Prostate gland (tissue), 2 donors: ENCODE measurements at regions not wholly inside any gene's neighbourhood (a gene's known extent, or its start where the extent isn't known, plus 50 kb on each side); places are given as distances from the start of the nearest gene placed in this dataset.

ENCODE experiments used
- DNase-seq: peaks from one replicate; pipeline ENCODE4 v3.0.0-alpha.2; 2019; ENCODE audit warnings: low spot score
- H3K27ac ChIP-seq, 2 donors: fragments of 200-600 bp; sonication (generic); 2 replicates each; pipeline ENCODE4 v1.5.1; 2017 to 2019
- H3K27me3 ChIP-seq: fragments of 200-600 bp; sonication (generic); replicated peaks from 2 replicates; pipeline ENCODE4 v1.5.1; 2019; ENCODE audit not compliant: insufficient read depth
- H3K36me3 ChIP-seq, 2 donors: fragments of 200-600 bp; sonication (generic); 1 replicate in 1 of 2; 2 replicates in 1 of 2; pipeline versions ENCODE4 v1.5.1 to v1.8.1; 2017 to 2019
- H3K4me1 ChIP-seq: fragments of 200-600 bp; sonication (generic); replicated peaks from 2 replicates; pipeline ENCODE4 v1.5.1; 2019
- H3K4me3 ChIP-seq, 2 donors: fragments of 200-600 bp; sonication (generic); 2 replicates each; pipeline ENCODE4 v1.5.1; 2017 to 2019
- H3K9me3 ChIP-seq: fragments of 200-600 bp; sonication (generic); 2 replicates; pipeline ENCODE4 v1.5.1; 2017
- POLR2A ChIP-seq: fragments of 450-650 bp; IDR thresholded peaks from one replicate; pipeline ENCODE4 v1.6.1; 2016; ENCODE audit warnings: antibody characterized with exemption, mild to moderate bottlenecking
- POLR2AphosphoS5 ChIP-seq: sonication (generic); formaldehyde crosslinking; IDR thresholded peaks from one replicate; pipeline ENCODE4 v1.6.1; 2017; ENCODE audit warnings: antibody characterized with exemption
- WGBS: methylation state at CpG from one replicate; pipeline ENCODE4 v1.1.5; 2018; 5-methylcytosine and 5-hydroxymethylcytosine counted together
- intact Hi-C: fragments of 100-400 bp; cut with DNase I; formaldehyde crosslinking; loops from one replicate; pipeline ENCODE4 v1.14.2; 2022
- TF ChIP-seq, protein P1 (sequence below), 4 experiments: fragments of 200-600 bp in 2 of 4; fragments of 450-650 bp in 2 of 4; sonication (generic) in 2 of 4; IDR thresholded peaks; 1 replicate in 3 of 4; 2 replicates in 1 of 4; pipeline ENCODE4 v1.5.1; 2016 to 2019; ENCODE audit warnings: antibody characterized with exemption in 4 of 4, mild to moderate bottlenecking in 2 of 4, moderate library complexity in 2 of 4

- Histone ChIP-seq H3K27me3 (no peaks in the 10 kb centered on the region), H3K36me3 (no peaks in the 10 kb centered on the region), H3K4me3 (no peak overlapping the region), H3K4me1 (no peaks in the 10 kb centered on the region), H3K9me3 (no peaks in the 10 kb centered on the region), H3K27ac (no peak overlapping the region)
- WGBS = 37% methylated on average over 6 of the region's 6 CpGs
- no peak for TF ChIP-seq POLR2AphosphoS5
- no peak for TF ChIP-seq POLR2A
- TF ChIP-seq, protein P1, sequence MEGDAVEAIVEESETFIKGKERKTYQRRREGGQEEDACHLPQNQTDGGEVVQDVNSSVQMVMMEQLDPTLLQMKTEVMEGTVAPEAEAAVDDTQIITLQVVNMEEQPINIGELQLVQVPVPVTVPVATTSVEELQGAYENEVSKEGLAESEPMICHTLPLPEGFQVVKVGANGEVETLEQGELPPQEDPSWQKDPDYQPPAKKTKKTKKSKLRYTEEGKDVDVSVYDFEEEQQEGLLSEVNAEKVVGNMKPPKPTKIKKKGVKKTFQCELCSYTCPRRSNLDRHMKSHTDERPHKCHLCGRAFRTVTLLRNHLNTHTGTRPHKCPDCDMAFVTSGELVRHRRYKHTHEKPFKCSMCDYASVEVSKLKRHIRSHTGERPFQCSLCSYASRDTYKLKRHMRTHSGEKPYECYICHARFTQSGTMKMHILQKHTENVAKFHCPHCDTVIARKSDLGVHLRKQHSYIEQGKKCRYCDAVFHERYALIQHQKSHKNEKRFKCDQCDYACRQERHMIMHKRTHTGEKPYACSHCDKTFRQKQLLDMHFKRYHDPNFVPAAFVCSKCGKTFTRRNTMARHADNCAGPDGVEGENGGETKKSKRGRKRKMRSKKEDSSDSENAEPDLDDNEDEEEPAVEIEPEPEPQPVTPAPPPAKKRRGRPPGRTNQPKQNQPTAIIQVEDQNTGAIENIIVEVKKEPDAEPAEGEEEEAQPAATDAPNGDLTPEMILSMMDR (IDR thresholded peaks at IDR 0.05) = no peak
- no peak for DNase-seq
- intact Hi-C loops = no loop called here
Measured at GRCh38 chr16:54748611-54749190, 182.0 kb upstream of the IRX5 start.

DNA sequence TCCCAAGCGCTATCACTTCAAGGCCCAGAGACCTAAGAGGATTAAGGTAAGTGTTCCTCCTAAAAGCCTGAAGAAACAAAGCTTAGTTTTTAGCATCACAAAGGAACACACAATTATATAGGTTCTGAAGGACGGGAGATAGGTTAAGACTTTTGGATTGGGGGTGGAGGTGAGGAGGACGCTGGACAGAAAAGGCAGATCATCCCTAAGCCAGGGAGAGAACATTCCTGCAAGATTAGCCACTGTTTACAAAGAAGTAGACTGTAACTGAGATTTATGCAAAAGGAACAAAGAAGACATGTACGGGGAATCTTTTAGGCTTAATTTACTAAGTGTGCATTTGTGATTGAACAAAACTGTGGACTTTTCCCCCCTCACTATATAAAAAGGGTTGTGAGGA, 184.1 kb upstream of the IRX5 start:
- H3K4me1 ChIP-seq = no peaks in the 10 kb centered on the region
- no peak for TF ChIP-seq POLR2AphosphoS5
- no peak for TF ChIP-seq POLR2A
- TF ChIP-seq, protein P1 (IDR thresholded peaks at IDR 0.05) = no peak
- no peak overlapping the region for H3K27ac ChIP-seq
- no peak overlapping the region for H3K4me3 ChIP-seq
- 74% methylated on average over 4 of the region's 4 CpGs for WGBS
- no peak for DNase-seq
- no peaks in the 10 kb centered on the region for H3K36me3 ChIP-seq
- intact Hi-C loops = no loop called here
- H3K9me3 ChIP-seq = no peaks in the 10 kb centered on the region
- no peaks in the 10 kb centered on the region for H3K27me3 ChIP-seq

DNA sequence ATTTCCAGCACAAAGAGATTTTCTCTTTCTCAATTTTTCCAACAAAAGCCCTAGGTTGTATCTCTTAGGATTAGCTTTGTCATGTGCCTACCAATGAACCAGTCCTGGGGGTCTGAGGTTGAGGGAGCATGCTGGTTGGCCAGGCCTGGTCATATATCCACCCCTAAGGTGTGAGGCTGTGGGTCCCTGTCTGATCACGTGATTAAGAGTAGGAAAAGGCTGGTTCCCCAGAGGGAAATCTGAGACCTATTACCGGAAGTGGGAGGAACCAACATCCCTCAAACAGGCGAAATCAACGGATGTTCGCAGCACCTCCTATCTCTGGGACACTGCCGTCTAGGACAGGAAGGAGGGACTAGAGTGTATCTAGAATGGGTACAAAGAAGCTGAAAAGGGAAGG, 185.7 kb upstream of the IRX5 start:
- no peaks in the 10 kb centered on the region for H3K27me3 ChIP-seq
- TF ChIP-seq POLR2AphosphoS5 (no peak), POLR2A (no peak)
- TF ChIP-seq, protein P1 (IDR thresholded peaks at IDR 0.05) = no peak
- no peak for DNase-seq
- H3K4me1 ChIP-seq = no peaks in the 10 kb centered on the region
- WGBS = 95% methylated on average over 6 of the region's 6 CpGs
- H3K4me3 ChIP-seq = no peak overlapping the region
- no peaks in the 10 kb centered on the region for H3K9me3 ChIP-seq
- H3K27ac ChIP-seq = no peak overlapping the region
- no peaks in the 10 kb centered on the region for H3K36me3 ChIP-seq
- intact Hi-C loops = no loop called here

GRCh38 chr16:54742436-54742835, 188.2 kb upstream of the IRX5 start:
- no peaks in the 10 kb centered on the region for H3K9me3 ChIP-seq
- TF ChIP-seq POLR2A (no peak), POLR2AphosphoS5 (no peak)
- TF ChIP-seq, protein P1 (IDR thresholded peaks at IDR 0.05) = no peak
- WGBS = 52% methylated on average over 1 of the region's 1 CpG
- DNase-seq = no peak
- intact Hi-C loops = no loop called here
- H3K4me3 ChIP-seq = no peak overlapping the region
- H3K27me3 ChIP-seq = no peaks in the 10 kb centered on the region
- H3K4me1 ChIP-seq = no peaks in the 10 kb centered on the region
- H3K27ac ChIP-seq = no peak overlapping the region
- no peaks in the 10 kb centered on the region for H3K36me3 ChIP-seq

DNA sequence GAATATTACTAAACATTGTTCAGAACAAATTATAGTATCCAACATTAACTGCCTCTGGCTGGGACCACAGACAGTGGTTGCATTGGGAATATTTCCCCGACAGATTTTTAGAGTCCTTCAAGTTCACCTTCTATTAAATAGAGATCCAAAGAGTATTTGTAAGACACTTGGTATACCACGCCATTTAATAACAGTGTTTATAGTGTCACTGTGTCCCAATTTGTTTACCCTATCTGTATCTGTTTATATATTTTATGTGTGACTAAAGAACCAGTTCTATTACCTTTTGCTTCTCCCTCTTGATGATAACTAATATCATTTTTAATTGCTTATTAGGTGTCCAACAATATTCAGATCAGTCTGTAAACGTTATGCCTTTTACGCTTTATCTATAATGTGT, 191.3 kb upstream of the IRX5 start:
- DNase-seq = no peak
- Histone ChIP-seq H3K27ac (no peak overlapping the region), H3K36me3 (no peaks in the 10 kb centered on the region), H3K4me3 (no peak overlapping the region), H3K9me3 (no peaks in the 10 kb centered on the region), H3K4me1 (no peaks in the 10 kb centered on the region), H3K27me3 (no peaks in the 10 kb centered on the region)
- WGBS = 70% methylated on average over 4 of the region's 4 CpGs
- intact Hi-C loops = no loop called here
- TF ChIP-seq POLR2A (no peak), POLR2AphosphoS5 (peak; percentile 21)
- TF ChIP-seq, protein P1 (IDR thresholded peaks at IDR 0.05) = no peak
